Activated naive CD8-positive, alpha-beta T cell treated with anti-CD3 and anti-CD28 coated beads, Interleukin-2, amount 50 U/mL, for 24 hours (primary cell): ENCODE measurements at regions not wholly inside any gene's neighbourhood (a gene's known extent, or its start where the extent isn't known, plus 50 kb on each side); places are given as distances from the start of the nearest gene placed in this dataset.

Source experiments
- ATAC-seq: fragments of 150-1000 bp; cut with Tn5 transposase; one replicate; pipeline ENCODE4 v1.10.0; 2021
- DNase-seq: peaks from one replicate; pipeline ENCODE4 v3.0.0; 2021
- H3K27ac Mint-ChIP-seq: one replicate; pipeline ENCODE4 v1.8.0; 2021; ENCODE audit warnings: mild to moderate bottlenecking, mixed read lengths
- H3K27me3 Mint-ChIP-seq: one replicate; pipeline ENCODE4 v1.8.0; 2021; ENCODE audit warnings: mixed read lengths
- H3K36me3 Mint-ChIP-seq: one replicate; pipeline ENCODE4 v1.8.0; 2021; ENCODE audit warnings: low read depth, mixed read lengths
- H3K4me1 Mint-ChIP-seq: one replicate; pipeline ENCODE4 v1.8.0; 2021; ENCODE audit warnings: mixed read lengths
- H3K4me3 Mint-ChIP-seq: one replicate; pipeline ENCODE4 v1.8.0; 2021; ENCODE audit warnings: mild to moderate bottlenecking, moderate library complexity, mixed read lengths
- H3K9me3 Mint-ChIP-seq: one replicate; pipeline ENCODE4 v1.8.0; 2021; ENCODE audit warnings: mixed read lengths

DNA sequence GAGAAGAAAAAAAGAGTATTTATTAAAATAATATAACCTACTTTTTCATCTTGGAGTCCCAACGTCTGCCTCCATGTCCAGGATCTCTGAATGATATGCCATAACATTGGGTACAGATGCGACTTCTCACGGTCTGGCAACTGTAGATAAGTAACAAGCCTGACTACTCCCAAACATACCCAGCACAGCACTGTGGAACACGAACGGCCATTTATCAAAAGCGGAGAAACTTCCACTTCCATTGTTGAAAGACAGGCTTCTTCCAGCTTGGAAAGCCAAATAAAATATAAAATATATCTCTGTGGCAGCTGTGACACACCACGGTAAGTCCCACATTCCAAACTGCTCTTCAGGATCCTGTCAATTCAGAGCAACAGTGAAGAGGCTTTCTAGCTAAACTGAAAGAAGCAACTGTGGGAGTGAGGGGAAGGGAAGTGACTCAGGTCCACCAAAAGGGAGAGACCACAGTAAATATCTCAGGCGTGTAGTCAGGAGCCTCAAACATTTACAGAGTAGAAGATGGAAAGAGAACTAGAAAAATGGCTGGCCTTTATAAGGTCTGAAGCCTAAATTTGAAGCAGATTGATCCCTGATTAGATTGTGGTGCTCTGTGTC, 331.7 kb downstream of the LIG4 start:
- no peak for DNase-seq

DNA sequence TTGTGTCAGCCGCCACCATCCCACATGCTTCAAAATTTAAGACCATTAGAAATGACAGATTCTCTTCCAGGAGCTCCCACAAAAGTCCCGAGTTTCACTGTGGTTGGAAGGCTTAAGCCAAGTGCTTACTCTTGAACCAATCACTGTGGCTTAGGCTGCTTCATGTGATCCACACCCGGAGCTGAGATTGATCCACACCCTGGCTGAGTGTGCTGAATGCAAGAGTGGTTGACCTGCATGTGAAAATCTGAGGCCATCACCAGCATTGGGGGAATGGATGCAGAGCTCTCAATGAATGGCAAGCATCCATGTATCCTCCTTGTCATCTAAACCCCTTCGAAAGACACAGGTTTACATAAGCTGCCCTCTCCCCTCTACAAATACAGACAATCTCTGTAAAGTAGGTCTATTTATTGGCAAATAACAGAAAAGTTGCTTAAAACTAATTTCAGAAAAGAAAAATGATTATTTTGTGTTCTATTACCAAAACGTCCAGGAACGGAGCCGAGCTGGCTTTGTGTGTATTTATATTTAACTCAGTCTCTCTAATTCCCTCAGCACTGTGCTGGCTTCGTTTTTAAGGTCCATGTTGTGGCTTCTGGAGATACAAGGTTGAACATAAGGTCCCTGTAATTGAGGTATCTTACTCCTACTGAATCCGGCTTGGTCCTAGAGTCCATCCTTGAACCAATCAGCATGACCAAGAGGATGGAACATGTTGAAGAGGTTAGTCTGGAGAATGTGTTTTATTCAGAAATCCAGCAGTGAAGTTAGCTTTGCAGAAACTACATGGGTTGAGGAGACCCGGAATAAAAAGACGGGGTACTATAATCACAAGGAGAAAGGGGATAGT, 332.4 kb downstream of the LIG4 start:
- Mint-ChIP-seq H3K36me3 (no peaks in the 10 kb centered on the region), H3K27me3 (no peaks in the 10 kb centered on the region), H3K4me1 (no peaks in the 10 kb centered on the region), H3K9me3 (peaks cover 13% of the 10 kb centered on the region), H3K27ac (no peak overlapping the region), H3K4me3 (no peak overlapping the region)
- ATAC-seq, result no peak
- no peak for DNase-seq

More for the DNA sequence above, 331.7 kb downstream of the LIG4 start:
- H3K27me3 Mint-ChIP-seq, result no peaks in the 10 kb centered on the region
- no peak overlapping the region for H3K4me3 Mint-ChIP-seq
- no peak overlapping the region for H3K27ac Mint-ChIP-seq
- no peak for ATAC-seq
- H3K36me3 Mint-ChIP-seq, result no peaks in the 10 kb centered on the region
- H3K4me1 Mint-ChIP-seq, result no peaks in the 10 kb centered on the region
- H3K9me3 Mint-ChIP-seq, result peaks cover 10% of the 10 kb centered on the region

DNA sequence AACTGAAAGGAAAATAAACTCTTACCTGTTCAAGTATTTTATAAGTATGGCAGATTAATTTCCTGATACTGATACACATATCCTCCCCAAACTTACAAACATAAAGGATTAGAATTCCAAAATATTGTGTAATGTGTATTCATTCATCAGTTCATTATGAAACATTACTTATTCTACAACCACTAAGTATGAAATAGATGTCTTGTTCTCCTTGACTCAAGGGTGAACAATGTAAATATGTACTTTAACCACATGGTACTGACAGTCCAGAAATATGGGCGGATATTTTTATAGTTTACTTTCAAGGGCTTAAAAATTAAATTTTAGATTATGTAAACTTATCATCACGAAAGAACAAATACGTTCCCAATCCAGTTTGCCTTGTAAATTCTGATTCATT, 334.0 kb downstream of the LIG4 start:
- Mint-ChIP-seq H3K36me3 (no peaks in the 10 kb centered on the region), H3K27me3 (no peaks in the 10 kb centered on the region), H3K4me1 (no peaks in the 10 kb centered on the region), H3K27ac (no peak overlapping the region), H3K9me3 (peaks cover 13% of the 10 kb centered on the region), H3K4me3 (no peak overlapping the region)
- no peak for ATAC-seq
- DNase-seq, result no peak

DNA sequence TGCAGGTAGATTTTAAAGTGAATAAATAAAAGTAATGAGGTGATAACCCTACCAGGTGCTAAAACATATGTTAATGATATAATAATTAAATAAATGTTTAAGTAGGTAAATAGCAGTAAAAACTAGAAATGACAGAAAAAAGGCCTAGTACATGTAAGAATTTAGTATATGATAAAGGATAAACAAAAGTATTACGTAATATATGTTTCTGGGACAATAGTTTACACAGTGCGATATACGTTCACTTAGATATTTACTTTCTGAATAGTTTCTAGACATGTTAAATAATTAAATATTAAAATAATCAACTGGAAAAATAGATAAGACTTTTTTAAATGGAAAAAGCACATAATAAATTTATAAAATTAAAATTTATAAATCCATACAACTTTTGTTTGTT, 340.9 kb downstream of the LIG4 start:
- Mint-ChIP-seq H3K27ac (no peak overlapping the region), H3K9me3 (peaks cover 8% of the 10 kb centered on the region), H3K4me3 (no peak overlapping the region), H3K27me3 (peaks cover 9% of the 10 kb centered on the region), H3K36me3 (no peaks in the 10 kb centered on the region), H3K4me1 (no peaks in the 10 kb centered on the region)
- ATAC-seq (no peak), DNase-seq (no peak)

DNA sequence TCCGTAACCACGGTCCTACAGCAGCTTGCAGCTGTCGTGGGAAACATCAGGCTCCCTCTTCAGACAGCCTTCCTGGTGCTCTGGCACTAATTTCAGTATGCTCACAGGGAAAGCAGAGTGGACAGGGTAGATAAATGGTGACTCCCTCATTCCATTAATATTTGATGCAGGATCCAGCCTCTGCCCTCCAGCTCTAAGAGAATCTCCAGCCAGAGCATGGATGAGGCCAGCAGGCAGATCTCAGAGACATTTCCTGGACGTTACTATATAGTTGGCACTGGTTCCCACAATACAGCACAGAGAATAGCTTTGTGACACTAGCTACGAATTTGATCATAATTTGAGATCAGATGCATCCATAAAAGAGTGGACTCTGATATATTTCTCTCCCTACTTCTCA, 341.4 kb downstream of the LIG4 start:
- ATAC-seq (no peak), DNase-seq (no peak)
- H3K27ac Mint-ChIP-seq, result no peak overlapping the region
- H3K9me3 Mint-ChIP-seq, result peaks cover 3% of the 10 kb centered on the region
- H3K4me3 Mint-ChIP-seq, result no peak overlapping the region
- H3K4me1 Mint-ChIP-seq, result no peaks in the 10 kb centered on the region
- peaks cover 14% of the 10 kb centered on the region for H3K27me3 Mint-ChIP-seq
- H3K36me3 Mint-ChIP-seq, result no peaks in the 10 kb centered on the region

DNA sequence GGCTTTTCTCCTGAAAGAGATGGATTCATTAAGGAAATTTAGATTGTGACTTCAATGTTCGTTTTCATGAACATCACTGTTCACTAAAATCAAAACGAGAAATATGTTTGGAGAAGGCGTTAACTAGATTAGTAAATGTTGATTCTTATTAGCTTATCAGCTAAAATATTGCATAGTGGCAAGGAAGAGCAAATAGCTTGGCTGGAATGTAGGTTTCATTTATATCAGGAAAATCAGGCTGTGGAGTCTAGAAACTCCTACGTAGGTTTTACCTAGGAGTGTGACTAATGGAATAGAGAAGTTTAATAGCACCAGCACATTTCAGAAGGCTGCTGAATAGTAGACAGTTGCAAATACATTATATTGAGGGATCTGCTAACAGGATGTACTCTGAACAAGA, 344.9 kb downstream of the LIG4 start:
- no peak for ATAC-seq
- peaks cover under 1% of the 10 kb centered on the region for H3K9me3 Mint-ChIP-seq
- H3K27ac Mint-ChIP-seq, result no peak overlapping the region
- no peak overlapping the region for H3K4me3 Mint-ChIP-seq
- H3K27me3 Mint-ChIP-seq, result peaks cover 33% of the 10 kb centered on the region
- H3K4me1 Mint-ChIP-seq, result peaks cover 5% of the 10 kb centered on the region
- no peak for DNase-seq
- H3K36me3 Mint-ChIP-seq, result no peaks in the 10 kb centered on the region

DNA sequence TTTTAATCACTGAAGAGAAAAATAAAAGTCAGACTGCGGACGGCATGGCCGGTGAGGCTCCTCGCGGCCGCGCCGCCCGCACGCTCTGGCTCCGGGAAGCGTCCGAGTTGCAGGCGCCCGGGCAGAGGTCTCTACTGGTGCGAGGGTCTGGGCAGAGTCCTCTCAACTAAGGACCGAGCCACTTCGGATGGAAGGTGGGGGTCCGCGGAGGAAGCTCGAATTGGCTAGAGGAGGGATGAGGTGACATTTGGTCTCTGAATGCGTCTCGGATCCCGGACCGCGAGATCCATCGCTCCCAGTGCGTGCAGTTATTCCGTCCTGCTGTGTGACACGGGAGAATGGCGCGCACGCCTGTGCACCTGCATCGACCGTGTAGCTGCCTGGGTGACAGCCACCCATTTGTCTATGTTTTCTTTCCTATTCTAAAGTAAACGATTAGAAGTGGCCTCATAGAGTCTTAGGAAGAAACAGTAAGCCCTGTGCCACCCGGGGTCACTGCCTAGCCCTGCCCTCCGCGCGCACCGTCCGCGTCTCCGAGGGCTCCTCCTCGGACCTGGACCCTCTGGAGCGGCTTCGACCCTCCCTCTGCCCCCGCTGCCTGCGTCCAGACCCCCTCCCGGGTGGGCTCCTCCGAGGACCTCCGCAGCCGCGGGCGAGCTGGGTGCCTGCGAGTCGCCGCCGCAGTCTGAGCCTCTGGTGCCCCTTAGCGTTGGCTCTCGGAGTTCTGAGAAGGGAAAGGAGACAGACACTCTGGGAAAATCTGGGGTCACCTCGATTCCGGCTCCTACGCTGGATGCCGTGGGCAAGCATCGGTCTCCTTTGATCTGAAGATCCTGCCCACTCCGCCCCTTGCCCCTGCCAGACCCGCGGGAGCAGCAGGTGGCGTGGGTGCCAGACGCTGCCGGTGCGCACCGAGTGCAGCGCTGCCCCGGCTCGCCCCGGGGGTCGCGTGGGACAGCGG, 347.4 kb downstream of the LIG4 start:
- Mint-ChIP-seq H3K4me1 (peaks cover 5% of the 10 kb centered on the region), H3K36me3 (no peaks in the 10 kb centered on the region), H3K27me3 (peaks cover 48% of the 10 kb centered on the region), H3K4me3 (peak overlapping the region; percentile 54), H3K27ac (no peak overlapping the region), H3K9me3 (peaks cover 6% of the 10 kb centered on the region)
- ATAC-seq (peak; percentile 50), DNase-seq (peak; percentile 8)

DNA sequence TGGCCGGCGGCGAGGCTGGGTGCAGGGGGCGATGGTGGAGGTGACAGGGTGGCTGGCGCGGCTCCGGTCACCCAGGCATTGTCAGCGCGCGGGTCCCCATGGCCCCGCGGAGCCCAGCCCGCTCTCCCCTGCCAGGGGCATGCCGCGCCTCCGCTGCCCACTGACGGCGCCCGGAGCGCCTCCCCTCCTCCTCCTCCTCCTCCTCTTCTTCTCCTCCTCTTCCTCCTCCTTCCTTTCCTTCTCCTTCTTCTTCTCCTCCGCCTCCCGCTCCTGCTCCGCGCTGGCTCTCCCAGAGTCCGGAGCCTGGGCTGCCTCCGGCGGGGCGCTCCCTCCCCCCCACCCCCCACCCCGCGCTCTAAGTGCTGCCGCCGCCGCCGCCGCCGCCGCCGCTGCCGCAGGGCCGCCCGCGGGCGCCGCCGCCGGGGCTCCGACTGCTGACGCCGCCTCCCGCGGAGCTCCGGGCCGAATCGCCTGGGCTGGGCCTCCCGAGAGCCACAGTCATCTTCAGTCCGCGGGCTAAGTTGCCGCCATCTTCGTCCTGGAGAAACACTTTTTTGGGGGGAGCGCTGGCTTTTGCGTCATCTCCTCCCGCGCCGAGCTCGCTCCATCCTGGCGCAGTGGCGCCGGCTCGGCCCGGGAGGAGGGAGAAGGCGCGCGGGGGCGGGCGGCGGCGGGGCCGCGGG, 348.3 kb downstream of the LIG4 start:
- Mint-ChIP-seq H3K9me3 (peaks cover 6% of the 10 kb centered on the region), H3K4me1 (peaks cover 5% of the 10 kb centered on the region), H3K27ac (no peak overlapping the region), H3K27me3 (peaks cover 48% of the 10 kb centered on the region), H3K4me3 (peak overlapping the region; percentile 54), H3K36me3 (no peaks in the 10 kb centered on the region)
- ATAC-seq (no peak), DNase-seq (peak; percentile 1)

DNA sequence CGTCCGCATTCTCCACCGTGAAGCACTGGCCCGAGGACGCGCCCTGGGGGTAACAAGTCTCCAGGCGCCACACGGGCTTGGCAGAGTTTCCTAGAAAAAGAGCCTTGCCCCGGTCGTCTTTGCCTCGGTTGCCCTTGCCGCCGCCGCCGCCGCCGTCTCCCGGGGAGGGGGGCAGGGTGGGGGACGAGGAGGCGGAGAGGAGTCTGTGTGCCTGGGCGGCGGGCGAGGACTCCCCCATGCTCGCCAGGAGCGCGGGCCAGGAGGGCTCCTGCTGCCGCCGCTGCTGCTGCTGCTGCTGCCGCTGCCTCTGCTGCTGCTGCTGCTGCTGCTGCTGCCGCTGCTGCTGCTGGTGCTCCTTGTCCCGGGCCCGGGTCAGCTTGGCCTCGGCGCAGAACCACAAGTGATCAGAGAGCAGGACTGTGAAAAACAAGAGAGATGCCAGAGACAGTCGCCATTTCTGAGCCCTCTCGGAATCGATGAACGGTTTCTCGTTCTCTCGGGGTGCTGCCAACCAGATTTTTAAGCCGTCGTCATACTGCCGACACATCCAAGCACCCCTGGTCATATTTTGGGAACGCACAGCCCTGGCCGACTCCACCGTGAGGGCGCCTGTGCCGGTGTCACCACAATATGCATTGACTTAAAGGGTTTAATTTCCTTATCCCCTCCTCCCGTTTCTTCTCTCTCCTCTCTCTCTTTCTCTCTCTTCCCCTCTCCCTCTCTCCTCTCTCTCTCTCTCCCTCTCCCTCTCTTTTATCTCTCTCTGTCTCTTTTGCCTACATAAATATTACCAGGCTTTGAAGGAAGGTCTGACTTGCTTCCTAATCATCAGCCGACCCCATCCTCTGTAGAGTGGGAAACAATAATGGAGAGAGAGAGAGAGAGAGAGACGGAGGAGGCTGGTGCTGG, 349.1 kb downstream of the LIG4 start:
- ATAC-seq (peak; percentile 31), DNase-seq (no peak)
- Mint-ChIP-seq H3K4me1 (peaks cover 5% of the 10 kb centered on the region), H3K27ac (no peak overlapping the region), H3K4me3 (peak overlapping the region; percentile 21), H3K36me3 (no peaks in the 10 kb centered on the region), H3K9me3 (peaks cover 6% of the 10 kb centered on the region), H3K27me3 (peaks cover 48% of the 10 kb centered on the region)

DNA sequence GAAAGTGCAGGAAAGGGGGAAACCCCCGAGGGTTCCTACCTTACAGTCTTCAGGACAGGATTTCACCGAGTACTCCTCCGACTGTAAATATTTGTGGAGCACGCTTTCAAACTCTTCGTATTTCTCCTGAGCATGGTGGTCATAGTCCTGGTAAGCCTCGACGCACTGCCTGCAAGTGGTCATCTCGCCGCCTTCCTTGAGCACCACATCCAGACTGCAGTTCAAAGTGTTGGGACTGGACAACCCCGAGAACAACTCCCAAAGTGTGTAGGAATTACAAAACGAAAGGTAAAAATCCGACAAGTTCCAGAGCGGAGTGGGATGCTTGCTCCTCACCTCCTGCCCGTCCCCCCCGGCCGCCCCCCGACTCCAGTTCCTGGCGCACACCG, 349.7 kb downstream of the LIG4 start:
- Mint-ChIP-seq H3K27me3 (peaks cover 47% of the 10 kb centered on the region), H3K4me3 (peak overlapping the region; percentile 1), H3K36me3 (no peaks in the 10 kb centered on the region), H3K27ac (no peak overlapping the region), H3K9me3 (peaks cover 6% of the 10 kb centered on the region), H3K4me1 (peaks cover 5% of the 10 kb centered on the region)
- DNase-seq, result no peak
- no peak for ATAC-seq

DNA sequence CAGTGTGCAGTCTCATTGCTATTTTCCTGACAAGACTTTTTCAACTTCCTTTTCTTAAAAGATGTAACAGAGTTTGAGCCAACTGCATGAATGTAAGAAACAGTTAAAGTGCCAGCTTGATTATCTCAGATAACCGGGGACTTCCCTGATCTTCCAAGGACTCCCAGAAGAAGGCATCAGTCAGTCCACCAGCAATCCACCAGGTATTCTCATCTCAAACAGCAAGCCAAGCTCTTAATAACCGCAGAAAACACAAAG, 350.1 kb downstream of the LIG4 start:
- peaks cover 44% of the 10 kb centered on the region for H3K27me3 Mint-ChIP-seq
- peaks cover 5% of the 10 kb centered on the region for H3K4me1 Mint-ChIP-seq
- H3K4me3 Mint-ChIP-seq, result peak overlapping the region; percentile 1
- H3K9me3 Mint-ChIP-seq, result peaks cover 6% of the 10 kb centered on the region
- ATAC-seq (no peak), DNase-seq (no peak)
- H3K27ac Mint-ChIP-seq, result no peak overlapping the region
- H3K36me3 Mint-ChIP-seq, result no peaks in the 10 kb centered on the region

DNA sequence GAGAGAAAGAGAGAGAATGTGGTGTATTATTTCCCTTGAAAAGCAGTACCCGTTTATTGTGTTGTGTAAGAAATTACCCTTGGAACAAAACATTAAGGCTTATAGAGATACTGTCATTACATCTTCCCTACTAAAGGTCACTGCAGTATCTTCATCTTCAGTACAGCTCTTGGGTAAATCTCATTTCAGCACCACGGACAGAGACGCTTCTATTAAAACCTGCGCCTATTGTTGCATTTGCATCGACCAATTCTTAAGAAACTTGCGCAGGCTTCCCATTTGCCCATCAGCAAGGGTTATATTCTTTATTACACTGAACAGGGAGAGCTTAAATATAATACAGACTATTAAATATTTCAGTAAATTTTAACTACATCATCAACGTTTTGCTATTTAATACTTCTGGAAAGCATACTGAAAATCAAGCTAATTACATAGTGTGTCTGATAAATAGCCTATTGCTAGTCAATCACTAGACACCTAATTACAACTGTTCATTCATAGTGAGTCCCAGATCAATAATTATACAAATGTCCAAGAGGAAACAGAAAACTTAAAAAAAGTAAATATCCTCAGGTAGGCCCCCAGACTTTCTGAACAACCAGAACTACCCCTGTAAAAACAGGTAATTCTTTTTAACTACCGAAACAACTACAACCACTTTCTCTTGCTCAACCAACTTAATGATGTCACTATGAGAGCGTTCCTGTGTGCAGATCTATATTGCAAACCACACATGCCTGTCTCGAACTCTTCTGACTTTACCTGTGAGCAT, 350.6 kb downstream of the LIG4 start:
- no peak overlapping the region for H3K27ac Mint-ChIP-seq
- peaks cover 5% of the 10 kb centered on the region for H3K4me1 Mint-ChIP-seq
- H3K4me3 Mint-ChIP-seq, result no peak overlapping the region
- peaks cover 9% of the 10 kb centered on the region for H3K9me3 Mint-ChIP-seq
- no peak for ATAC-seq
- DNase-seq, result peak; percentile 3
- peaks cover 39% of the 10 kb centered on the region for H3K27me3 Mint-ChIP-seq
- H3K36me3 Mint-ChIP-seq, result no peaks in the 10 kb centered on the region

DNA sequence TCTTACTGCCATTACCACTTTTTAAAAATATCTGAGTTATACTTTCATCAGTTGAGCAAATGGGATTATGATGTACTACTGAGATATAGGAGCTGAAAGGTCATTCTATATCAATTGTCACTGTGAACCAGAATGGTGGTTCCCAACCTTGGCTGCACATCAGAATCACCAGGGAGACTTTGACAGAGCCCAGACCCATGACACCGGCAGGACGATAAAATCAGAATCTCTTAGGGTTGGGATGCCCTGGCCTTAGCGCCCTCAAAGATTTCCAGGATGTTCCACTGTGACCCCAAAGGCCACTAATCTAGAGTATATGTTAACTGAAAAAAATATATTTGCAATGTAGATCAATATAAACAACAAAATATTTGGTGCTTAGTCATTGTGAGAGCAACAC, 355.1 kb downstream of the LIG4 start:
- Mint-ChIP-seq H3K4me1 (no peaks in the 10 kb centered on the region), H3K36me3 (no peaks in the 10 kb centered on the region), H3K4me3 (no peak overlapping the region), H3K27me3 (peaks cover 14% of the 10 kb centered on the region), H3K9me3 (peaks cover 13% of the 10 kb centered on the region), H3K27ac (no peak overlapping the region)
- ATAC-seq (no peak), DNase-seq (no peak)
